GOT3 (cell line): ENCODE measurements at regions not wholly inside any gene's neighbourhood (a gene's known extent, or its start where the extent isn't known, plus 50 kb on each side); places are given as distances from the start of the nearest gene placed in this dataset.
"Not testable (repeated sequence)": the region's sequence is repeated elsewhere in the genome, so short reads cannot be mapped to it uniquely, and the experiment has no call there.

Source experiments
- DNase-seq: peaks from one replicate; lab custom pipeline; 2025; ENCODE audit warnings: mixed read lengths; lab: John Stamatoyannopoulos, UW

- DNase-seq: no peak
These were observed 78.3 kb upstream of the CDK6 start for GRCh38 chr7:92914645-92915044.

- no peak for DNase-seq
These were observed 77.5 kb upstream of the CDK6 start for GRCh38 chr7:92913849-92914248.

- no peak for DNase-seq
These were observed 74.6 kb upstream of the CDK6 start for GRCh38 chr7:92910976-92911375.

GRCh38 chr7:92909686-92910475, 73.5 kb upstream of the CDK6 start:
- DNase-seq: no peak

GRCh38 chr7:92904244-92905131, 68.1 kb upstream of the CDK6 start:
- DNase-seq: peak; percentile 31

GRCh38 chr7:92898798-92899197, 62.4 kb upstream of the CDK6 start:
- DNase-seq: no peak

GRCh38 chr7:92894857-92895256, 58.5 kb upstream of the CDK6 start:
- not testable (repeated sequence) for DNase-seq

GRCh38 chr7:92889081-92889480, 52.7 kb upstream of the CDK6 start:
- no peak for DNase-seq
